ENCODE measurements at regions not wholly inside any gene's neighbourhood (a gene's known extent, or its start where the extent isn't known, plus 50 kb on each side); places are given as distances from the start of the nearest gene placed in this dataset.

DNA sequence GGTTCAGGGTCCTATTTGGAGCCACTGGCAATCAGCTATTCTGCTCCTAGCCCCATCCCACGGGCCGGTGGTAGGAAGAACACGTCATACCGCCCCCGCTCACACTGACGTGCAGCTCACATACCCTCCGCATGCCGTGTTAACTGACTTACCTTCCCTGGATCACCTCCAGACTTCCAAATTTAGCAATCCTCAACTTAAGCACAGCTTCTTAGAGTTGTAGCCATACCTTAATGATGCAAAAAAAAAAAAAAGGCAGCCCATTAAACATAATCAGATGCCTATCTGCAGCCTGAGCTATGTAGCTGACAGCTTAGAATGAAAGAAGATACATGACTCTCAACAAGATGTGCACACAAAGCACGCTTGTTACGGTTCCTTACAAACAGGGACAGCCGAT lies 93.0 kb downstream of the IRX2 start:
- DNase-seq (ENCODE audit: low spot score): no peak
- FAIRE-seq: no peak

DNA sequence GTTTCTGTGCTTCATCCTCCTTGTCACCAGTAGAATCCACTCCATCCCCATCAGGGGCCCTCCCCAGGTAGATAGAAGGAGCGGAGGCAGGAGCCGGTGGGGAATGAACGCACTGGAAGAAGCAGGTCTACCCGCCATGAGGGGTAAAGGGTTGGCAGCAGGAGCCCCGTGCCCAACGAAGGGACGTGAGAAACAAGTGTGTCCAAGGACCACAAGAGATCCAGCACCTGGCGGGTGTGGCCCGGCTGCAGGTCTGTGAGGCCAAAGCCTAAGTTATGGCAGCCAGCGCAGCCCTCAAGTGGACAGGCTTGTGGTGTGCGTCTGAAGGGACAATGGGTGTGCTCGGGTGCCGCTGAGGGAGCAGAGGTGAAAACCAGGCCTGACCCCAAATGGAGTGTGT lies 94.3 kb downstream of the IRX2 start:
- DNase-seq (ENCODE audit: low spot score) (no peak), FAIRE-seq (no peak)

DNA sequence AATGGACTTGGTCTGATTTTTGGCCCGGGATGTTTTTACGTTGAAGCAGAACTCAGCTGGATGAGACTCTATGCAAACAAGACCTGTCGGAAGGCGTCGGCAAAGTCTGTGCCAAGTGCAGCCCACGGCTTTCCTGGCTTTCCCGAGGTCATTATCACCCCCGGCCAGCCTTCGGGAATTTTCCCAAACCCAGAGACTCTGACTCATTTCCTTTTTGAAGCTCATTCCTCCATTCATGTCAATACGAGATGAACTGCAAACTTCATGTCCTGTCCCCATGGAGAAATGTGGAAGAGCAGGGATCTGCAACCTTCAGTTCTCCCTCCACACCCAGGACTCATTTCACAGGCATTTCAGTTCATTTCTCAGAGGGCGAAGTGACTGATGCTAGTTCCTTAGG lies 95.3 kb downstream of the IRX2 start:
- FAIRE-seq (no peak), DNase-seq (ENCODE audit: low spot score) (no peak)

DNA sequence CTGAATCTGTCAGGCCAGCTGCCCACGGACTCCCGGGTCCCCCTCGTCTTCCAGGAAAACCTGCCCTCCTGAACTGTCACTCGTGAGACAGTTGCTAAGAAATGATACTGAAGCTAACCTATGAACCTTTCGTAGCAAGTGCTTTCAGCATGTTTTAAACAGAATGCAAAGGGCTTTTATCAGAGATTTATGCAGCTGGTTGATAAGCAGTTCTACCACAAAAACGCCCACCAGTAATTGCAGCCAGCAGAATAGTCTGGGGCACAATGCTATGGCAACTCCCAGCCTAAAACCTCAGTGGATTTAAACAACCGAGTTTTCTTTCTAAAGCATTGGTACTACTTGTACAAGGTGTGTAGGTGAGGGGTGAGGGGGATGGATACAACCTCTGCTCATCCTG lies 97.5 kb downstream of the IRX2 start:
- no peak for DNase-seq (ENCODE audit: low spot score)
- FAIRE-seq: no peak

DNA sequence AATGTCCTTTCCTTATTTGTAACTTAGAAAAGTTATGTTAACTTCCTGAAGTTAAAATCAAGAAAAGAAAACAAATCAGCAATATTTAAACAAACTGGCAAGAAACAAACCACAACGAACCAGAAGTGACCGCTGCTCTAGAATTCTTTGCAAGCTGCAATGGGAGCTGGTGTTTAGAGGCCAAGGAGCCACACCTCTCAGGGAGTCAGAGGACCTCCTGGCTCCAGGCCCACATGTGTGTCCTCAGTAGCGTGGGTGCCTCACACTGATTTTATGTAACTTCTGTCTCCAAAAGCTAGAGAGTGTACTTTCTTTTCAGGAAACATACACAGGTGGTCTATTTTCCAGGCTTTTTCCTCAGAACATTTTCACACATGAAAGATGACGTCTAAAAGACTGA lies 100.4 kb downstream of the IRX2 start:
- FAIRE-seq: no peak
- DNase-seq (ENCODE audit: low spot score): no peak

DNA sequence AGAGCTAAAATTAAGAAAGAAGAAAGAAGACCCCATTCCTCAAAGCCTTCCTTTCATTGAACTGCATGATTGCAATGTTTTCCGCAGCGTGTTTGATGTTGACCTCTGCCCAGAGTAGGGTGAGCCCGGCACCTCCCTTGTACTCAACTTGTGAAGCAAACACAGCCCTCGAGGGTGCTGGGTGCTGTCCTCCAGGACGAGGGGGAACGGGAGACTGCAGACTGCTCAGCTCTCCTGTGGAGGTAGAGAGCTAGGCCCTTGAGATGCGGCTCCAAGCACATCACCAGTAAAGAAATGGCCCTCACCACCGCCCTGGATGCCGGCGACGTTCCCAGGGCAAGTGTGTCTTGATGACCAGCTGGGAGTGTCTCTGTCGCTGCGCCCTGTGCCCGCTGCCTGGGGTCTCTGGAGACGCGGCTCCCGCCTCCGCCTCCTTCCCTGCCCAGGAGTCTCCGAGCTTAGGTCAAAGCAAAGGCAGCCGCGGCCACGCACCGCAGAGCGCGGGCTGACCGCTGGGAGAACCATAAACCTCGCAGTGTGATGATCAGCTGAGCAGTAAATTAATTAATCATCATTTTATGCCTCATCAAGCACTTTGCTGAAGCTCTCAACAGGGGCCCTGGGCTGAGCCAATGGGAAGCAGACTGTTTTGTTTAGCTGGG lies 108.7 kb downstream of the IRX2 start:
- DNase-seq (ENCODE audit: low spot score): no peak

DNA sequence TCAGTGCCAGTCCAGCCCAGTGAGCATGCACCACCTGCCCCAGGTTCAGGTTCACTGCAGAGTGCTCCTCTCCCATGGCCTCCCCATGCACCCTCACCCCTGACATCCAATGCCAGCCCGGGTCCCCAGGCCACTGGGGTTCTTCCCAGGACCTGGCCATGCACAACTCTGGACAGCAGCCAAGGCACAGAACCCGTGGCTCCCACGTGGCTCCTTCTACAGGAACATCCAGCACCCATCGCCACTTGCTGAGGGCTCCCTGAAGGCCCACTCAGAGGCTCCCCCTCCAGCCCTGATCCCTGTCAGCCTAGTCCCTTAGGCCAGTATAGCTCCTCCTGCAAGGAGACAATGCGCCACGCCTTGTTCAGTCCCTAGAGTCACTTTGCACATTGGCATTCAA lies 110.8 kb downstream of the IRX2 start:
- no peak for DNase-seq (ENCODE audit: low spot score)
- FAIRE-seq: no peak

More for the DNA sequence above, 108.7 kb downstream of the IRX2 start:
- FAIRE-seq: no peak

DNA sequence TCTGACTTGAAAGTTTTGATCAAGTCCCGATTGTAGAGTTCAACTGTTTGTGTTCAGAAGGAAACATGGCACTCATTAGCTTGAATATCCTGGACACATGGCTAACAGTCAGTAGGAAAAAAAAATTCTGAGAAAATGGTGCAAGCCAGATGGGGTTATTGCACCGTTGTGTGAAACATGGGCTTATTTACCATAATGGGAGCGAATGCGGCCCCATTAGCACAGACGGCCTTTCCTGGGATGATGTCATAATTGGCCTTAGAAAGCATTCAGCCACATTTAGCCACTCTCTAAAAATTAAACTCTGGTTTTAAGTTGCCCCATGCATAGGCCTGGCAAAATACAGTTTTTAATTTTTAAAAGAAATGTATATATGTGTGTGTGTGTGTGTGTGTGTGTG lies 112.1 kb downstream of the IRX2 start:
- no peak for FAIRE-seq
- no peak for DNase-seq (ENCODE audit: low spot score)

DNA sequence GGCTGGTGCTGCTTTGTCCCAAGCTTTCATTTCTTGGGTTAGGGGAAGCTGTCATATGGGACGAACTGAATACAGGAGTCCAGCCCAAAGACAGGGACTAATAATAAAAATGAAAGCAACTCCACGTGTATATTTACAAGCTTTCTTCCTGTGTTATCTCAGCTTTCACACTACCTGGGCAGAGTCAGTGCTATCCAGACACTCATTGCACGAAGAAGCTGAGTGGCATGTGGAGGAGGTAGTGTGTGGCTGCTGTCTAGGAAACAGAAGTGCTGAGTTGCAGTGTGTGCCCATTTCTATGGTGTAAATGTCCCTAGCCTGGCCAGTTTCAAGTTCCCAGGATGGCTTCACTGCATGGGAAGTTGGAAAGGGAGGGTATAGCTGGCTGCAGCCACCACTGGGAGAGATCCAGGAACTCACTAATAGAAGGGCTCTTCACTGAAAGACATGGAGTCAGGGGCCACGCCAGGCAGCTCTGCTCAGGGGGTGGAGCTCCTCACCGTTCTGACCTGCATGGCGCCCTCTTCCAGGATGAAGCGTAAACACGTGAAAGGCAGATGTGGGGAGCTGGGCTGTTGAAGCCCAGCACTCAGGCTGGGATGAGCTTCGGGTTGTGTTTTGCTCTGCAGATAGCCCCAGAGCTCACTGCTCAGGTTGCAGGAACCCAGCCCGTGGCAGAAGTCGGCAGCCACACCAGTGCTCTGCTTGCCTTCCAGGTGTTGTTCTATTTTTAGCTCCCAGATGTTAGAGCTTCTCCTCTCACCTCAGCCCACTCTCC lies 116.9 kb downstream of the IRX2 start:
- DNase-seq (ENCODE audit: low spot score): no peak
- FAIRE-seq: no peak

DNA sequence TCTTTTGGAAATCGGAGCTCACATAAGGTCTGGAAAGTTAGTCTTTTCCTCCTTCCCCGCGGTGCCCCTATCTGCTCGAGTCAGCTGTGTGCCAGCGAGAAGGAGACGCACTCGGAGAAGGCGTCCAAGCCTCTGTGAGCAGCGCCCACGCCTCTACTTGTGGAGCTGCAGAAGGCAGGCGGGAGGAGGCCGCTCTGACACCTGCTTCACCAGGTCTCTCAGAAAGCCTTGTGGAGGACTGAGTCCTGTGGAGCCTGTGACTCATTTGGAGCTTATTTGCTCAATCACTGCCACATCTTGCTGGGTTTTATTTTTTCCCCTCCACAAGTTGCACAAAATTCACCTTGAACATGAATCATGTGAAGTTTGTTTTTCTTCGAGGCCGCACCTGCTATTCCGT lies 117.5 kb downstream of the IRX2 start:
- no peak for FAIRE-seq
- no peak for DNase-seq (ENCODE audit: low spot score)

DNA sequence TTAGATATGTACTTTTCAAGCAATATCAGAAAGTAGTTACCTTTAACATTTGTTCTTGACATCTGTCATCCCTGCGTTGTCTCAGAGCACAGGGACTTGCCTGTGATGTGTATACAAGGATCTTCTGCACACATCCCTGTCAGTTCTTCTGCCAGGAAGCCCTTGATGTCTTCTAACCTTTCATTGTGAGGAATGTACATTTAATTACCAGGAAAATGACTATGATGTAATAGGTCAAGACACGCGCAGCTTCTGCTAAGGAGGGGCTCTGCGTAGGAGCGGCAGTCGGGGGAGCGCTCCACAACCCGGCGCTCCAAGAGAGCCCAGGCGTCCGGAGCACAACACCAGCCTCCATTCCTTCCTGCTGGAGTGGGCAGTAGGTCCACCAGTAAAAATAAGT lies 119.7 kb downstream of the IRX2 start:
- FAIRE-seq: no peak
- no peak for DNase-seq (ENCODE audit: low spot score)

DNA sequence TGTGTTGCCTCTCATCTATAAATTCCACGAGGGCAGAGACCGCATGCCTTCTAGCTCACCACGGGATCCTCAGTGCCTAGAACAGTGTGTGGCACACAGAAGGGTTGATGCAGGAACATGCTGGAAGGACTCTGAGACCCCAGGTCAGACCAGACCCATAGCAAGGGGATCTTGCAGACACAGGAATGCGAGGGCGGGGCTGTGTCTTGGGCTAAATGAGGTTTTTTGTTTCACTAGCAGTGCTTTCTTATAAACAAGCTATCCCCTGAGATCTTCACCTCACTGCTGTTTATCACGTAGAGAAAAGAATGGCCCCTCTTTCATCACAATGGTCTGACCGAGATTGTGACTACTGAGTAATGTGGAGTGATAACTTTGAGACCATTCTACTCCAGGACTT lies 122.4 kb downstream of the IRX2 start:
- no peak for DNase-seq (ENCODE audit: low spot score)

DNA sequence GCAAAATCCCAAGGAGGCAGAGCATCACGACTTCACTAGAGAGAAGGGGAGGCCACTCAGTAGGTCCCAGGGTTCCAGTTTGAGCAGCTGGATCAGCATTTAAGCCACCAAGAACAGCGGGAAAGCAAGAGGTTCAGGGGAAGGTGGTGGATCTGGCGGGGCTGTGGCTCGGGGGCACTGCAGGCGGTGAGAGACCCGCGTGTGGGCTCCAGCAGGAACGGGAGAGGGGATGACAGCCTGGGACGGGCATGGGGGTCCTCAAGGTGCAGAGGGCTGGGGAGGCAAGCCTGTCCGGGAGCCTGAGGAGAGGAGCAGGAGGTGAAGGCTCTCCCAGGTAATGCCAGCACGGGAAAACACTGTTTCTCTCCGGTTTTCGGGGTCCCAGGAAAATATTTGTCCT lies 123.6 kb downstream of the IRX2 start:
- FAIRE-seq: no peak
- no peak for DNase-seq (ENCODE audit: low spot score)

More for the DNA sequence above, 122.4 kb downstream of the IRX2 start:
- no peak for FAIRE-seq

DNA sequence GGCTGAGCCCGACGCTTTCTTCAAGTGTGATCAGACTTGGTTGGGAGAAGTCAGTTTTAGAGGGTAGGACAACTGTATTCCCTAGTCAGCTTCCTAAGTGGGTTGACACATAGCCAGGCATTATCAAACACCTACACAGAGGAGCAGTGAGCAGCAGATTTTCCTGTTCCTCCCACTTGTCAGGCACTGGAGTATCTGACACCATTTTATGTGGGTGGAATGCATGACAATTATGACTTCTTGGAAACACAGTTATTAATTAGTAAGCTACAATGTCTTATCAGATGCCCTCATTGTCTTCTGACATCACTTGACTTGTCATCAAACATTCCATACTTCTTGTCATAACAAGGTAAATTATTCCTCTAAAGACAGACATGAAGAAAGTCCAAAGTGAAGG lies 124.9 kb downstream of the IRX2 start:
- DNase-seq (ENCODE audit: low spot score) (no peak), FAIRE-seq (no peak)

DNA sequence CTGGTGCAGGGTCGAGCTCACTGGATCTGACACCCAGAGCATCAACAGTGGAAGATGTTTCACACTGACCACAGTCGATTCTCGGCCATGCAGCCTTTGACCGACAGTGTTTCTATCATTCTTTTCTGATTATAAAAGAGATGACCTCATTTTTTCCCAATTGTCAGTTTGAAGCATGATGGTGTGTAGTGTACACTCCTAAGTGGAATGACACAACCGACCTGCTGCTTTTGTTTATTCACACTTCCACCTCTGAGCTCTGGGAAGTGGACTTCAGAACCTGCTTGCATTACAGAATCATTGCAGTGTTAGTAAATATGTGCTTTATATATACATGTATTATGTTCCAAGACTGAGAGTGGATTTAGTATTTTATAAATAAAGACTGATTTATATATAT lies 128.6 kb downstream of the IRX2 start:
- FAIRE-seq (no peak), DNase-seq (ENCODE audit: low spot score) (no peak)

DNA sequence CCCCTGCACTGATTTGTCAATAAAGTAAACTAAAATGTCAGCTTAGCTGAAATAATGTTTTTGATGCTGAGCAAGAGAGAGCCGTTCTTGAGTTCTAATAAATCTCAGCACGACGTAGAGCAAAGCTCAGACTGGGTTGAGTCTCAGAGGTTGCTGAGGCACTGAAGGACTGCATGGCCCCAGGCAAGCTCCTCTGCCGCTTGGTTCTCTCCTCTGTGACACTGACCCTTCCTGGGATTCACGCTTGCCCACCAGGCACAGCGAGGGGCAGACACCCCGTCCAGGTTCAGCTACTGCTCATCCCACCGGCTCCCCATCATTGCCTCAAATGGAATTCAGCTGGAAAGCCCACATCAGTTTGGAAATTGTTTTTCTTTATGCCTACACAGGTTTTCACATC lies 129.8 kb downstream of the IRX2 start:
- FAIRE-seq: no peak
- no peak for DNase-seq (ENCODE audit: low spot score)

DNA sequence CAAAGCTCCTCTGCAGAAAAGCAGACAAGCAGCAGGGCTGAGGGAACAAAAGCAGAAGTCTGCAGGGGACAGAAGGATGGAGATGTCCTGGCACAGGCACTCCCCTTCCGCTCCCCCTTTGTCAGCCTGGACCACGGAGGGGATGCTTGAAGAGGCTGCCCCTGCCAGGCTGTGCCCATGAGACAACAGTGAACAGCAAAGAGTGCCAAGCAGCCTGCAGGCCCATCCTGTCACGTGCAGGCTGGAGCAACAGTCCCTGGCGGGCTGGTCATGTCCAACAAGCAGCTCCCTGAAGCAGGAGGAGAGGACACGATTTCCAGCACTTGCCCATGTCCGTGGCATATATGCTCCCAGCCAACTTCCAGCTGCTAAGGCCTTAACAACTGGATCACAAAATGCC lies 132.3 kb downstream of the IRX2 start:
- FAIRE-seq (no peak), DNase-seq (ENCODE audit: low spot score) (no peak)

DNA sequence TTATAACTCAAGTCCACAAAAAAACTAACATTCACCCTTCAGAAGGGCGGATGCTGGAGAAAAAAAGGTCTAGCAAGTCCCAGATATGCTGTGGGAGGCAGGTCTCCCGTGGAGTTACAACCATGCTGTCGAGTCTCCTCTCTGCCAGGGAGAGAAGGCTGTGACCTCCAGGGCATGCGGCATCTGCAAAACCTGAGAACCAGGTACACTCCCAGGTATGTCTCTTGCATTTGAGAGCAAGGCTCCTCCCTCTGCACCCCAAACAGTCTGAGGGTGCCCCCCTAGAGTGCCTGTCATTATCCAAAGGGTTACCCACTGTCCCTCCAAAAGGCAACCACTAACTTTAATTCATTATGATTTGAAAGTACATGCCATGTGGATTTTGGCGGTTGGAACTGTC lies 134.0 kb downstream of the IRX2 start:
- no peak for DNase-seq (ENCODE audit: low spot score)

DNA sequence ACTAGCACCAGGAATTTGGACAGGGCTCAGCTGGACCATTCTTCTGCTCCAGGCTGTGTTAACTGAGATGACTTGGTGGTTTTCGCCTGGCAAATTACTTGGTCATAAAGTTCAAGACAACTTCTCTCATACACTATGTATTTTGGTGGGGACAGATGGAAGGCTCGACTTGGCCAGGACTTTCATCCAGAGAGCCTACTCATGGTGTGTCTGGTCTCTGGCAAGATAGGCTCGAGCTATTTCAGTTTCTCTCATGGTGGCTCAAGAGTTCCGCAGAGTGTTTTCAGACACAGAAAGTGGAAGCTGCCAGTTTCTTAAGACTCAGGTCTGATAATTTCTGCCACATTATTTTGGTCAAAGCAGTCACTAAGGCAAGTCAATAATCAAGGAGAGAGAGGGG lies 135.6 kb downstream of the IRX2 start:
- DNase-seq (ENCODE audit: low spot score) (no peak), FAIRE-seq (no peak)

More for the DNA sequence above, 134.0 kb downstream of the IRX2 start:
- FAIRE-seq: no peak

DNA sequence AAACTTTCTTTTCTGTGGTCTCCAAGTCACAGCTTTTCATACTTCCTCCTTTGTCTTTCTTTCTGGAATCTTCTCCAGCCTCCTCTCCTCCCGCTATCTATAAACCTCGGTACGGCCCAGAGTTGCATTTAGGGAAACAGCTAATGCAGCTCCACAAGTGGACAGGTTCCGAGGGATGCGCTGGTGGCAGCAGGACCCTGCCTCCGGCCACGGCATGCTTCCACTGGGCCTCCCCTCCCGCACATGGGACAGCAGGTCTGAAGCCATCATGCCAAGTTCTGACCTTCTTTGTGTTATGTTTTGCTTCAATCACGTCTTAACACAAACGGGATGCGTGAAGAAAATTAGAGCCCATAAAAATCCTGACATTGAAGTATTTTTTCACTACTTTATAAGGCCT lies 136.9 kb downstream of the IRX2 start:
- no peak for FAIRE-seq
- DNase-seq (ENCODE audit: low spot score): no peak

DNA sequence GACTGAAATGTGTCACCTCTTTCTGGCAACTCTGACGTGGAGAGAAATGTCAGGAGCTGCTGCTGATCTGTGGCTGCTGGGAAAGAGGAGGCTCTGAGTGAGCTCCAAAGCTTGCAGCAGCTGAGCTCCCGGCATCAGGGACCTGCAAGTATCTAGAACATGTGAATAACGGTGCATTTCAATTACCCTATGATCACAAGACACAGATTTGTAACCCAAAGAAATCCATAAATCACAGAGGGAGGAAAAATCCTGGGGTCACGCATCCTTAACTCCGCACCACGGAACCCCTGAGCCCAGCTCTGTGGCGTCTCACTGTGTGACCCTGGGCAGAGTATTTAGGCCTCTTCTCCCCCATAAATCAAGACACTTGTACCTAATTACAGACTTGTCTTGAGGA lies 139.8 kb downstream of the IRX2 start:
- DNase-seq (ENCODE audit: low spot score) (no peak), FAIRE-seq (no peak)

DNA sequence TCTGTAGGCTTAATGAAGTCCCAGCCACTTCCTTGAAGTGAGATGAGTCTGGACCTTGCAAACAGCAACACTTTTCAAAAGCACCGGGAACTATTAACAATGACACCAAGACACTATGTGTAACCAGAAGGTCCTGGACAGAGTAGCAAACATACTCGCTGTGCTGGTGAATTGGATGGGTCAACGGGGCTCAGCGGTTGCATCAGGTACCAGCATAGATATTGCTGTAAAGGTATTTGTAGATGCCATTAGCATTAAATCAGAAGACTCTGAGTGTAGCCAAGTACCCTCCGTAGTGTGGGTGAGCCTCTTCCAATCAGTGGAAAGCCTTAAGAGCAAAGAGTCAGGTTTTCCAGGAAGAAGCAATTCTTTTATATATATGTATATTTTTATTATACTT lies 140.5 kb downstream of the IRX2 start:
- no peak for DNase-seq (ENCODE audit: low spot score)
- FAIRE-seq: no peak

DNA sequence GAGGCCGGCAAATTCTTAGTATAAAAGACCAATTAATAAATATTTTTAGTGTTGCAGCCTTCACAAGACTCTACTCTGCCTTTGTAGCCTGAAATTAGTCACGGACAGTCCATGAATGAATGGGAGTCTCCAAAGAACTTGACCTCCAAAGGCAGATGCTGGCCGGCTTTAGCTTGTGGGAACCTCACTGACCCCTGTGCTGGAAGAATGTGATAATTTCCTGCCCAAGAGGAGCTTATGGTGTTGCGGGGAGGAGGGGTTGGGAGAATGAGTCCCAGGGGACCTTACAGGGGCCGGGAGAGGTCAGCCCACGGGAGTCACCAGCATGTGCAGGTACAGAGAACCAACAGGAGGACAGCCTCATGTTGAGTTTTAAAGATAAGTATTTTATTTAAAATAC lies 143.1 kb downstream of the IRX2 start:
- no peak for FAIRE-seq
- no peak for DNase-seq (ENCODE audit: low spot score)

Data from RCC 7860 (cell line).